GM19397 (cell line): ENCODE measurements at regions not wholly inside any gene's neighbourhood (a gene's known extent, or its start where the extent isn't known, plus 50 kb on each side); places are given as distances from the start of the nearest gene placed in this dataset.

ENCODE experiments used
- ATAC-seq: cut with Tn5 transposase; IDR thresholded peaks from one replicate; pipeline ENCODE4 v1.9.1; 2021; ENCODE audit warnings: mild to moderate bottlenecking, moderate library complexity; ENCODE audit not compliant: unreplicated experiment

GRCh38 chr14:98018628-98019027 lies 1221.4 kb downstream of the VRK1 start:
- no peak for ATAC-seq

DNA sequence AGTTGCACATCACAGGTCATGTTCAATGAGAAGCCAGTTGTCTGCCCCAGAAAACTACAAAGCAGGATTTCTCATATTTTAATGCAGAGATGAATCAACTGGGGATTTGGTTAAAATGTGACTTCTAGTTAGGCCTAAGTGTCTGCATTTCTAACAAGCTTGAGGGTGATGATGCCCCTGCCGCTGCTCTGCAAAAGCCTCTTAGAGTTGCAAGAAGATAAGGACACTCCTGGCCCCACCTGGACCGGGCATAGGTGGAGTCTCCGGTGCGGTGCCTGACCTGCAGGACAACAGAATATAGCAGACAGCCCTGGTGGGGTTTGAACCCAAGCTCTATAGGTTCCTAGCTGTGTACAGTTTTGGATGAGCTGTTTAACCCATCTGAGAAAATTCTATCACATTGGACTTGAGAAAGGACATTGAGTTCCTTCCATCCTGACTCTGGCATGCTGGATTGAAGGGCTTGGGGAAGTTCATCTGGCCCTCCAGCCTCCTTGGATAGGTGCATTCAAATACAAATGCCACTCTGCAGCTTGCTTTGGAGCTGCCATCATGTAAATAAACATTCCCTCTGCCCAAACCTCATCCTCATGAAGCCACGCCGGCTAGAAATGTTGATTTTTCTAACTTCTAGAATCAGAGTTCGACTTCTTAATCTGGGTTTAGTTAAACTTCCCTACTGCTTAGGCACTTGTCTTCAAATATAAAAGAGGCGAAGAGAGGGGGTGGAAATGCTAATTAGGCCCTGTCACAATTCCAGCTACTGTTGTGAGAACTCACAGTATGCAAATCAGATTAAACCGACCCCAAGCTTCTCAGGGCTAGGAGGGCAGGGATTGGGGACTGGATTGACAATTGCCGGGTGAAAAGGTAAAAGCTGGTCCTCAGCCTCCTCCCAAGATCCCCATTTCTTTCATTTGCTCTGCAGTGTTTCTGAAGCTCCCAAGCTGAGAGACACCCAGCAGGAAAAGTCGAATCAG lies 1225.6 kb downstream of the VRK1 start:
- ATAC-seq, result no peak

GRCh38 chr14:98028162-98028561 lies 1231.0 kb downstream of the VRK1 start:
- ATAC-seq, result no peak

GRCh38 chr14:98035396-98035795 lies 1236.6 kb downstream of the BCL11B start:
- ATAC-seq, result no peak

GRCh38 chr14:98037831-98038230 lies 1234.2 kb downstream of the BCL11B start:
- no peak for ATAC-seq

GRCh38 chr14:98056946-98057345 lies 1215.1 kb downstream of the BCL11B start:
- ATAC-seq, result no peak

DNA sequence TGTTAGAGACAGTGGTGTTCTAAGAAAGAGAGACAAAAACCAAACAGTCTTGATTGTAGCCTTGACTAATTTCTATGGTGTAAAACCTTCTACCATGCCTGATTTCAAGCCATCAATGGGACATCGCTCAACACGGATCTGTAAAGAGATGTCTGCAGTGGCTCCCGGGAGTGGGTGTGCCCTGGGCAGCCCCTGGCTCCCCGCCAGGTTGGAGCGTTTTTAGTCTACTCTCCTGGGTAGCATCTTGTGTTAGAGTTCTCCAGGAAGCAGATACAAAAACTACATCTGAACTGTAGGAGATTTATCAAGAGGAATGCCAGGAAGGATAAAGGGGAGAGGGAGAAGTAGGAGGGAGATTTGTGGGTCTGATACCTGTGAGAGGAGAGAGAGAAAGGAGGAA lies 1212.9 kb downstream of the BCL11B start:
- ATAC-seq, result no peak

GRCh38 chr14:98062083-98062482 lies 1209.9 kb downstream of the BCL11B start:
- ATAC-seq, result no peak

GRCh38 chr14:98069712-98070171 lies 1202.3 kb downstream of the BCL11B start:
- ATAC-seq, result no peak

DNA sequence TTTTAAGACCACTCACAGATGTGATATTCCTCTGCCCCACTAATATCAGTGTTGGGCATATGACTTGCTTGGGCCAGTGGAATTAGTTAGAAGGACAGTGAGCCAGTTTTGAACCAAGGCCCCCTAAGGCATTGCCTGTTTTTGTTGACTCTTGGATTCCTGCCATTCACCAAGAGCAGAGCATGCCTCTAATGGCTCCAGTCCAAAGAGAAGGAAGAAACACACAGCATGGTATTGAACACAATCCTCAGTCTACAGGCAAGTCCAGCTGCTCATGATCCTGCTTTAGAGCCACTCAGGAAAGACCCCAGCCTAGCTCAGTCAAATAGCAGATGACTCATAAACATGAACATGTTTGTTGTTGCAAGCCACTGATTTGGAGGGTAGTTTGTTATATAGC lies 1201.5 kb downstream of the BCL11B start:
- ATAC-seq, result no peak

DNA sequence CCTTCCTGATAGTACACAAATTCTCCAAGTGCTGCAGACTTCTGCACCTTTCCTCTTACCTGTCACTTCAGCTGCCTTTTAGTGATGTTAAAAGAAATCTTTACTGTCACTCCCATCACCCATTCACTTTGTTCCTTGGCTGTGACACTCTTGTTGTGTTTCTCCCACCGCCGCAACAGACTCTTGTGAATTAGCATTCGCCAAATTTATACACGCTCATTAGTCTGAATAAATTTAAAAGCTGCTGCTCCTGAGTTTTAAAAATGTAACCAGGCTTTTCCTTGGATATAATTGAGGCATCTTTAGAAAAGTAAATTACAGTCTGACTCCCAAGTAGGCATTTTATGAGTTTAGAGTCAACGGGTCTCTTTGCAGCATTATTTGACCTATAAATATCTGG lies 1197.9 kb downstream of the BCL11B start:
- no peak for ATAC-seq

GRCh38 chr14:98077176-98077575 lies 1194.8 kb downstream of the BCL11B start:
- ATAC-seq, result no peak

DNA sequence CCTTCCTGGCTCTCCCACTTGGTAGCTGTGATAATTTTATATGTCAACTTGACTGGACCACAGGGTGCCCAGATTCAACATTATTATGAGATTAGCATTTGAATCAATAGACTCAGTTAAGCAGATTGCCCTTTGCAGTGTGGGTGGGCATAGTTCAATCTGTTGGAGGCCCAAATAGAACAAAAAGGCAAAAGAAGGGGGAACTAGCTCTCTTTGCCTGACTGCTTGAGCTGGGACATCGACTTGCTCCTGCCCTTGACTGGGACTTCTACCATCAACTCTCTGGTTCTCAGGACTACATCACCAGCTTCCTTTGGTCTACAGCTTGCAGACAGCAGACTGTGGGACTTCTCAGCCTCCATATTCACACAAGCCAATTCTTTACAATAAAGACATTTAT lies 1189.2 kb downstream of the BCL11B start:
- ATAC-seq, result no peak

GRCh38 chr14:98085751-98086150 lies 1186.2 kb downstream of the BCL11B start:
- ATAC-seq, result no peak

- ATAC-seq, result no peak
Measured at GRCh38 chr14:98093111-98093510, 1178.9 kb downstream of the BCL11B start.

GRCh38 chr14:98099527-98099926 lies 1172.5 kb downstream of the BCL11B start:
- no peak for ATAC-seq

DNA sequence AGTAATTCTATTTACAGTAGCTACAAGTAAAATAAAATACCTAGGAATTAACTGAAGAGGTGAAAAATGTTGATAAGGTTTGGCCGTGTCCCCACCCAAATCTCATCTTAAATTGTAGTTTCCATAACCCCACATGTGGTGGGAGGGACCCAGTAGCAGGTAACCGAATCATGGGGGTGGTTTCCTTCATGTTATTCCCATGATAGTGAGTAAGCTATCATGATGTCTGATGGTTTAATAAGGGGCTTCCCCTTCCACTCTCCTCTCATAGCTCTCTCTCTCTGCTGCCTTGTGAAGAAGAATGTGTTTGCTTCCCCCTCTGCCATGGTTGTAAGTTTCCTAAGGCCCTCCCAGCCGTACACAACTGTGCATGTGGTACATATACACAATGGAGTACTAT lies 1170.7 kb downstream of the BCL11B start:
- ATAC-seq, result no peak

DNA sequence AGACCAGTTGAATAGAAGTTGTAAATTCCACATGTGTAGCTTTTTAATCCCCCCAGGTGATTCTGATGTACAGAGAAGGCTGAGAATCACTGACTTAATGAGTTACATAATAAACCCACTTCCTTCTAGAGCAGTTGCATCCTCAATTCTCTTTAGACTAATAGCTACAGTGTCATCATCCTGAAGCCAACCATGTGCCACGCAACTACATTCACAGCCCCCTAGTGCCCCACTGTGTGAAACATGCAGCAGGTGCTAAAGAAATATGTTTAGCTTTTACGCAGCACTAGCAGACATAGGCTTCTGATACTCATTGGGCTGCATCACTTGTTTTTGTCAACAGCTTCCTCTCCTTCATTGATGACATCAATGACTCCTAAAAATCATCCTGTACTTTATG lies 1168.3 kb downstream of the BCL11B start:
- no peak for ATAC-seq

- ATAC-seq, result no peak
Measured at GRCh38 chr14:98109326-98109725, 1162.7 kb downstream of the BCL11B start.

DNA sequence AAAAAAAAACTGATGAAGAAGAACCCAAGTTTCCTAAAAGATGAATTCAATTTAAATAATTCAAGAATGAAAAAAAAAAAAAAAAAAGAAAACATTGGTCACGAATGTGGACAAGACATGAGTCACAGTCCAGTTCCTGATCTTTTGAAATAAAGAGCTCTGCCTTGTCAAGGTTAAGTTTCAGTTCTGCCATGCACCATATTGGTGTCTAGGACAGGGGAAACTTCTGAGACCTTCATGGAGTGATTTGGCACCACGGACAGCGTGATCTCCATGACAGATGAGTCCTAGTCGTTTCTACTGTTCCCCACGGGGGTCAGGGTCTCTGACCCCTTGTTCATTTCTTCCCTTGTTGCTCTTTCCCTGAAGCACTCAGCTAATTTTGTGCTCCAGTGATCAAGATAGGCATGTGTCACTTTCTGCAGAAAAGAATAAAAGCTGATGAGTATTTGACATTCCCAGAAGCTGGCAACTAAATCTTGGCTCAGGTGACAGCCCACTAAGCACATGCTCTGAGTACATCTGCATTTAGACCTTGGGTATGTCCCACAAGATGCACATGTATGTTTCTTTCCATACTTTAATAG lies 1159.7 kb downstream of the BCL11B start:
- ATAC-seq, result no peak

- ATAC-seq, result no peak
Measured at GRCh38 chr14:98114122-98114895, 1157.7 kb downstream of the BCL11B start.
